HUES6 (cell line): ENCODE measurements at regions not wholly inside any gene's neighbourhood (a gene's known extent, or its start where the extent isn't known, plus 50 kb on each side); places are given as distances from the start of the nearest gene placed in this dataset.
"Not testable (repeated sequence)": the region's sequence is repeated elsewhere in the genome, so short reads cannot be mapped to it uniquely, and the experiment has no call there.

Experiments
- H3K27ac ChIP-seq: 2 replicates; pipeline ENCODE4 v1.7.0; 2013; ENCODE audit warnings: low read depth, mild to moderate bottlenecking, low read length, inconsistent platforms
- H3K27me3 ChIP-seq: 2 replicates; pipeline ENCODE4 v1.6.1; 2013; ENCODE audit warnings: low read length; ENCODE audit not compliant: control insufficient read depth, insufficient read depth
- H3K36me3 ChIP-seq: 2 replicates; pipeline ENCODE4 v1.6.1; 2013; ENCODE audit warnings: low read length; ENCODE audit not compliant: control insufficient read depth, insufficient read depth
- H3K4me1 ChIP-seq: 2 replicates; pipeline ENCODE4 v1.6.1; 2013; ENCODE audit warnings: low read length; ENCODE audit not compliant: control insufficient read depth, insufficient read depth
- H3K4me3 ChIP-seq: 2 replicates; pipeline ENCODE4 v1.5.1; 2013; ENCODE audit warnings: low read depth, low read length
- H3K9ac ChIP-seq: one replicate; pipeline ENCODE4 v1.6.1; 2013; ENCODE audit warnings: mild to moderate bottlenecking, low read length
- H3K9me3 ChIP-seq: 2 replicates; pipeline ENCODE4 v1.6.1; 2013; ENCODE audit warnings: low read depth, low read length; ENCODE audit not compliant: control insufficient read depth, insufficient read depth

- H3K9me3 ChIP-seq: no peaks in the 10 kb centered on the region
- H3K27me3 ChIP-seq: no peaks in the 10 kb centered on the region
- H3K4me1 ChIP-seq: no peaks in the 10 kb centered on the region
- H3K4me3 ChIP-seq: no peak overlapping the region
- no peaks in the 10 kb centered on the region for H3K36me3 ChIP-seq
- H3K9ac ChIP-seq: no peak overlapping the region
- H3K27ac ChIP-seq: no peak overlapping the region
These were observed 127.6 kb upstream of the DUSP22 start for GRCh38 chr6:164720-165119.

- no peaks in the 10 kb centered on the region for H3K9me3 ChIP-seq
- H3K36me3 ChIP-seq: no peaks in the 10 kb centered on the region
- no peak overlapping the region for H3K4me3 ChIP-seq
- H3K4me1 ChIP-seq: no peaks in the 10 kb centered on the region
- H3K9ac ChIP-seq: no peak overlapping the region
- no peak overlapping the region for H3K27ac ChIP-seq
- H3K27me3 ChIP-seq: no peaks in the 10 kb centered on the region
These were observed 127.0 kb upstream of the DUSP22 start for GRCh38 chr6:165263-165662.

- no peaks in the 10 kb centered on the region for H3K27me3 ChIP-seq
These were observed 126.4 kb upstream of the DUSP22 start for GRCh38 chr6:165906-166305.

GRCh38 chr6:168865-169455, 123.3 kb upstream of the DUSP22 start:
- no peaks in the 10 kb centered on the region for H3K9me3 ChIP-seq
- H3K4me3 ChIP-seq: no peak overlapping the region
- no peak overlapping the region for H3K27ac ChIP-seq
- no peaks in the 10 kb centered on the region for H3K27me3 ChIP-seq
- H3K9ac ChIP-seq: no peak overlapping the region
- no peaks in the 10 kb centered on the region for H3K36me3 ChIP-seq
- no peaks in the 10 kb centered on the region for H3K4me1 ChIP-seq

More at GRCh38 chr6:165906-166305, 126.4 kb upstream of the DUSP22 start:
- Histone ChIP-seq H3K4me3 (no peak overlapping the region), H3K9ac (no peak overlapping the region), H3K27ac (no peak overlapping the region), H3K36me3 (no peaks in the 10 kb centered on the region), H3K9me3 (no peaks in the 10 kb centered on the region), H3K4me1 (no peaks in the 10 kb centered on the region)

DNA sequence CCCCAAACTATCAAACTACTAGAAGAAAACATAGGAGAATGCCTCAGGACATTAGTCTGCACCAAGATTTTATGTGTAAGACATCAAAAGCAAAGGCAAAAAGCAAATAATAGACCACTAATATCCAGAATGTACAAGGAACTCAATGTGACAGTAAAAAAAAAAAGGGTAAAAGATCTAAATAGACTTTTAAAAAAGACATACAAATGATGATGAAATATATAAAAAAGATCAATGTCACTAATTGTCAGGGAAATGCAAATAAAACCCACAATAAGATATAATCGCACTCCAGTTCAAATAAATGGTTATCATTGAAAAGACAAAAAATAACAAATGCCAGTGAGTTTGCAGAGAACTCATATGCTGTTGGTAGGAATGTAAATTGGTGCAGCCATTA, 118.3 kb upstream of the DUSP22 start:
- Histone ChIP-seq H3K27ac (no peak overlapping the region), H3K36me3 (no peaks in the 10 kb centered on the region), H3K9ac (no peak overlapping the region), H3K4me3 (no peak overlapping the region), H3K9me3 (peaks cover 12% of the 10 kb centered on the region), H3K27me3 (no peaks in the 10 kb centered on the region), H3K4me1 (no peaks in the 10 kb centered on the region)

DNA sequence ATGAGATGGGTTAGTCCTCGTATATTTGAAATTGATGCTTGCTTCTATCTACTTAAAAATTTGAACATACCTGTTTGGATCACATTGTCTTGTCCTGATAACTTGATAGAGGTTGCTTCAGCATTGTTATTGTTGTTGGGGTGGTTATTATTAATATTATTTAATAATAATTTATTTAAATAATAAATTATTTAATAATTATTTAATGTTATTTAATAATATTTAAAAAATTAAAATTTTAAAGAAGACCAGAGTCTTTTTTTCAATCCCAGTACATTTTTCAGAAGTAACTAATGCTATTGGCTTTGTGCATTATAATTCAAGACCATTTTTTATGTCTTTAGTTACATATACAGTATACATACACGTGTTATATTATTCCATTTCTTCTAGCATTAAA, 116.6 kb upstream of the DUSP22 start:
- Histone ChIP-seq H3K9me3 (peaks cover 16% of the 10 kb centered on the region), H3K36me3 (no peaks in the 10 kb centered on the region), H3K9ac (no peak overlapping the region), H3K4me1 (no peaks in the 10 kb centered on the region), H3K27me3 (no peaks in the 10 kb centered on the region), H3K27ac (no peak overlapping the region), H3K4me3 (no peak overlapping the region)

DNA sequence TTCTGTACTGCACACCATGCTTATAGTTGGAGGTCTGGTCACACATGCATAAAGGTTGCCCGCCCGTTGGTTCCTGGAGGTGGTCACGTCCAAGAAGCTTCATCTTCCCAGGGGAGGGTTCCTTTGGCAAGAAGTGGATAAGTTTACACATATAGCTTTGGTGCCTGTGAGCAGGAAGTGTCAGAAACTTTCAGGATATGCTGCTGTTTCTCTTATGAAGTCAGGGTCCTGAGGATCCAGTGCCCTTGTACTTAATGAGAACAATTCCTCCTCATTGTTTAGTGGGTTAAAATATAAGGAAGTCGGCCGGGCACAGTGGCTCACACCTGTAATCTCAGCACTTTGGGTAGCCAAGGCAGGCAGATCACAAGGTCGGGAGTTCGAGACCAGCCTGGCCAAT, 115.5 kb upstream of the DUSP22 start:
- Histone ChIP-seq H3K27me3 (no peaks in the 10 kb centered on the region), H3K9ac (no peak overlapping the region), H3K4me3 (no peak overlapping the region), H3K4me1 (no peaks in the 10 kb centered on the region), H3K36me3 (no peaks in the 10 kb centered on the region), H3K9me3 (peaks cover 16% of the 10 kb centered on the region), H3K27ac (no peak overlapping the region)

GRCh38 chr6:178119-178518, 114.2 kb upstream of the DUSP22 start:
- H3K36me3 ChIP-seq: no peaks in the 10 kb centered on the region
- no peak overlapping the region for H3K9ac ChIP-seq
- H3K27ac ChIP-seq: no peak overlapping the region
- no peaks in the 10 kb centered on the region for H3K27me3 ChIP-seq
- H3K9me3 ChIP-seq: peaks cover 16% of the 10 kb centered on the region
- H3K4me1 ChIP-seq: no peaks in the 10 kb centered on the region
- H3K4me3 ChIP-seq: no peak overlapping the region

GRCh38 chr6:178929-179328, 113.4 kb upstream of the DUSP22 start:
- H3K9me3 ChIP-seq: peaks cover 16% of the 10 kb centered on the region
- H3K27me3 ChIP-seq, H3K4me3 ChIP-seq, H3K9ac ChIP-seq, H3K27ac ChIP-seq, H3K4me1 ChIP-seq, H3K36me3 ChIP-seq: not testable (repeated sequence)

DNA sequence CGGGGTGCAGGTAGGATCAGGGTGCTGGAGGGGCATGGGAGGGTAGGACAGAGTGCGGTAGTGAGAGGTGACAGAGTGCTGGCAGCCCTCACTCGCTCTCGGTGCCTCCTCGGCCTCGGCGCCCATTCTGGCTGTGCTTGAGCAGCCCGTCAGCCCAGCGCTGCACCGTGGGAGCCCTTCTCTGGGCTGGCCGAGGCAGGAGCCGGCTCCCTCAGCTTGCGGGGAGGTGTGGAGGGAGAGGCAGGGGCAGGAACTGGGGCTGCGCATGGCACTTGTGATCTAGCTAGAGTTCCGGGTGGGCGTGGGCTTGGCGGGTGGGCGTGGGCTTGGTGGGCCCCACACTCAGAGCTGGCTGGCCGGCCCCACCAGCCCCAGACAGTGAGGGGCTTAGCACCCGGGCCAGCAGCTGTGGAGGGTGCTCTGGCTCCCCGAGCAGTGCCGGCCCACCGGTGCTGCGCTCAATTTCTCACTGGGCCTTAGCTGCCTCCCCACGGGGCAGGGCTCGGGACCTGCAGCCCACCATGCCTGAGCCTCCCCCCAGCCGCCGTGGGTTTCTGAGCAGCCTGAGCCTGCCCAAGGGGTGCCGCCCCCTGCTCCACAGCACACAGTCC, 112.8 kb upstream of the DUSP22 start:
- Histone ChIP-seq H3K9me3 (peaks cover 16% of the 10 kb centered on the region), H3K4me1 (no peaks in the 10 kb centered on the region), H3K9ac (no peak overlapping the region), H3K4me3 (no peak overlapping the region), H3K27me3 (no peaks in the 10 kb centered on the region), H3K36me3 (no peaks in the 10 kb centered on the region), H3K27ac (no peak overlapping the region)

DNA sequence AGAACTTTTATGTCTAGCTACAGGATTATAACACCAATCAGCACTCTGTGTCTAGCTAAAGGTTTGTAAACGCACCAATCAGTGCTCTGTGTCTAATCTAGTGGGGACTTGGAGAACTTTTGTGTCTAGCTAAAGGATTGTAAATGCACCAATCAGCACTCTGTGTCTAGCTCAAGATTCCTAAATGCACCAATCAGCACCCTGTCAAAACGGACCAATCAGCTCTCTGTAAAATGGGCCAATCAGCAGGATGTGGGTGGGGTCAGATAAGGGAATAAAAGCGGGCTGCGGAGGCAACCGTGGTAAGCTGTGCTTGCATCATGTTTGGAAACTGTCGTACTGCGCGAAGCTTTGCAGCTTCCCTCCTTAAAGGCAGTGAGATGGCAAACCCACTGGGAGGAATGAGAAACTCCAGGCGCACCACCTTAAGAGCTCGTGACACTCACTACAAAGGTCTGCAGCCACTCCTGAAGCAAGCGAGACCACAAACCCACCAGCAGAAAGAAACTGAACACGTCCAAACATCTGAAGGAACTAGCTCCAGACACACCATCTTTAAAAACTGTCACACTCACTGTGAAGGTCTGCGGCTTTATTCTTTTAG, 112.1 kb upstream of the DUSP22 start:
- not testable (repeated sequence) for H3K9ac ChIP-seq, H3K27ac ChIP-seq, H3K36me3 ChIP-seq, H3K4me1 ChIP-seq, H3K4me3 ChIP-seq, H3K27me3 ChIP-seq
- H3K9me3 ChIP-seq: peaks cover 16% of the 10 kb centered on the region
